ENCODE measurements at regions not wholly inside any gene's neighbourhood (a gene's known extent, or its start where the extent isn't known, plus 50 kb on each side); places are given as distances from the start of the nearest gene placed in this dataset.

DNA sequence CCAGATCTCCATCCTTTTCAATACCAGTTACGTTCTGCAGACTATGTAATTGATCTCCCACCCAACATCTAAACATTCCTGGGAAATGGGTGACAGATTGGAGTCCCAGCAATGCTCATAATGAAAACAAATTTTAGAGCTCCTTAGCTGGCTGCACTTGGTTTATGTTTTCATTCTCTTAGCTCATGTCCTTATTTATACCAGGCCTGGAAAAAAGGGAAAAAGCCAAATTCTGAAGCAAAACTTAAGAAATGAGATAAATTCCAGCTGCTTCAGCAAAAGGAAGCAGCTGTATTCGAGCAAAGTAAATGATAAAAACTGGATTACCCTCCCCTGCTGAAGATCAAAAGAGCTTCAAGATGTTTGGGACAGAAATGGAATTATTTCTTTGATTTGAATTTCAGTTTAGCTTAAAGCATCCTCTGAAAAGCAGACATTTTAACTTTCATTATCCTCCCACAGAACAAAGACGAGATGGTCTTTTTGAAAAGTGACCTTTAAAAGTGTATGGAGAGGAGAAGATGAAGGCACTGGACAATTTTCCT is 196.5 kb upstream of the THUMPD2 start:
- TF ChIP-seq FOXP2 (optimal IDR thresholded peaks at IDR 0.05; ENCODE audit: borderline replicate concordance, extremely low read depth, extremely low read length, insufficient read depth): no peak
- TF ChIP-seq, protein P1, sequence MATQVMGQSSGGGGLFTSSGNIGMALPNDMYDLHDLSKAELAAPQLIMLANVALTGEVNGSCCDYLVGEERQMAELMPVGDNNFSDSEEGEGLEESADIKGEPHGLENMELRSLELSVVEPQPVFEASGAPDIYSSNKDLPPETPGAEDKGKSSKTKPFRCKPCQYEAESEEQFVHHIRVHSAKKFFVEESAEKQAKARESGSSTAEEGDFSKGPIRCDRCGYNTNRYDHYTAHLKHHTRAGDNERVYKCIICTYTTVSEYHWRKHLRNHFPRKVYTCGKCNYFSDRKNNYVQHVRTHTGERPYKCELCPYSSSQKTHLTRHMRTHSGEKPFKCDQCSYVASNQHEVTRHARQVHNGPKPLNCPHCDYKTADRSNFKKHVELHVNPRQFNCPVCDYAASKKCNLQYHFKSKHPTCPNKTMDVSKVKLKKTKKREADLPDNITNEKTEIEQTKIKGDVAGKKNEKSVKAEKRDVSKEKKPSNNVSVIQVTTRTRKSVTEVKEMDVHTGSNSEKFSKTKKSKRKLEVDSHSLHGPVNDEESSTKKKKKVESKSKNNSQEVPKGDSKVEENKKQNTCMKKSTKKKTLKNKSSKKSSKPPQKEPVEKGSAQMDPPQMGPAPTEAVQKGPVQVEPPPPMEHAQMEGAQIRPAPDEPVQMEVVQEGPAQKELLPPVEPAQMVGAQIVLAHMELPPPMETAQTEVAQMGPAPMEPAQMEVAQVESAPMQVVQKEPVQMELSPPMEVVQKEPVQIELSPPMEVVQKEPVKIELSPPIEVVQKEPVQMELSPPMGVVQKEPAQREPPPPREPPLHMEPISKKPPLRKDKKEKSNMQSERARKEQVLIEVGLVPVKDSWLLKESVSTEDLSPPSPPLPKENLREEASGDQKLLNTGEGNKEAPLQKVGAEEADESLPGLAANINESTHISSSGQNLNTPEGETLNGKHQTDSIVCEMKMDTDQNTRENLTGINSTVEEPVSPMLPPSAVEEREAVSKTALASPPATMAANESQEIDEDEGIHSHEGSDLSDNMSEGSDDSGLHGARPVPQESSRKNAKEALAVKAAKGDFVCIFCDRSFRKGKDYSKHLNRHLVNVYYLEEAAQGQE (IDR thresholded peaks at IDR 0.05; ENCODE audit: insufficient read depth in 1 of 2, low read depth in 2 of 2, low read length in 2 of 2): no peak
- TF ChIP-seq TAF1 (IDR thresholded peaks at IDR 0.05; ENCODE audit: borderline replicate concordance, insufficient read depth, low read length): no peak
- no peak for TF ChIP-seq POLR2AphosphoS5 (IDR thresholded peaks at IDR 0.05; ENCODE audit: low read depth, low read length)
- no peak for TF ChIP-seq SIN3A (IDR thresholded peaks at IDR 0.05; ENCODE audit: borderline replicate concordance, insufficient read depth, low read length)
